SU-DHL-6 (cell line): ENCODE measurements at regions not wholly inside any gene's neighbourhood (a gene's known extent, or its start where the extent isn't known, plus 50 kb on each side); places are given as distances from the start of the nearest gene placed in this dataset.

Experiments used
- H2AFZ ChIP-seq: fragments of 200-600 bp; sonication (generic); 2 replicates; pipeline ENCODE4 v1.6.1; 2014; ENCODE audit warnings: low read depth, mild to moderate bottlenecking, moderate library complexity, mixed read lengths, antibody characterized with exemption, low read length; ENCODE audit not compliant: severe bottlenecking
- H3F3A ChIP-seq: fragments of 200-600 bp; shearing (Covaris generic); 2 replicates; pipeline ENCODE4 v1.6.0; 2016; ENCODE audit warnings: antibody characterized with exemption, mild to moderate bottlenecking; ENCODE audit not compliant: insufficient read depth
- H3K27ac ChIP-seq: fragments of 200-600 bp; sonication (generic); 2 replicates; pipeline ENCODE4 v1.5.1; 2016; ENCODE audit warnings: low read depth, mild to moderate bottlenecking, low read length, moderate library complexity, mixed read lengths
- H3K27me3 ChIP-seq: fragments of 200-600 bp; sonication (generic), shearing (Covaris generic); 2 replicates; pipeline ENCODE4 v1.6.0; 2014; ENCODE audit warnings: mild to moderate bottlenecking, low read length
- H3K36me3 ChIP-seq: fragments of 200-600 bp; sonication (generic); 2 replicates; pipeline ENCODE4 v1.6.1; 2014; ENCODE audit warnings: mild to moderate bottlenecking, low read length, mixed read lengths
- H3K4me2 ChIP-seq: fragments of 300-600, 200-600 bp; shearing (Covaris generic), sonication (generic); 2 replicates; pipeline ENCODE4 v1.6.0; 2014; ENCODE audit warnings: low read length, low read depth, mild to moderate bottlenecking; ENCODE audit not compliant: poor library complexity, severe bottlenecking
- H3K4me3 ChIP-seq: fragments of 200-600 bp; sonication (generic); 2 replicates; pipeline ENCODE4 v1.5.1; 2014; ENCODE audit warnings: antibody characterized with exemption, low read length, mild to moderate bottlenecking, mixed read lengths; ENCODE audit not compliant: insufficient read depth, poor library complexity, severe bottlenecking
- H3K79me2 ChIP-seq: fragments of 200-600 bp; sonication (generic); 2 replicates; pipeline ENCODE4 v1.6.1; 2014; ENCODE audit warnings: mild to moderate bottlenecking, low read length, moderate library complexity; ENCODE audit not compliant: insufficient read depth
- H3K9ac ChIP-seq: fragments of 200-600 bp; sonication (generic); 2 replicates; pipeline ENCODE4 v1.7.0; 2014; ENCODE audit warnings: mild to moderate bottlenecking, low read length
- H3K9me2 ChIP-seq: fragments of 200-600 bp; sonication (generic); replicated peaks from 2 replicates; pipeline ENCODE4 v1.6.1; 2014; ENCODE audit warnings: low read length; ENCODE audit not compliant: insufficient read depth
- H3K9me3 ChIP-seq: fragments of 200-600 bp; sonication (generic); 2 replicates; pipeline ENCODE4 v1.6.1; 2014; ENCODE audit warnings: low read length, mixed read lengths; ENCODE audit not compliant: insufficient read depth
- H4K20me1 ChIP-seq: fragments of 200-600 bp; sonication (generic); 2 replicates; pipeline ENCODE4 v1.6.1; 2014; ENCODE audit warnings: low read depth, mild to moderate bottlenecking, antibody characterized with exemption, low read length, moderate library complexity, mixed read lengths
- EZH2phosphoT487 ChIP-seq: fragments of 200-600 bp; sonication (generic), shearing (Covaris generic); conservative IDR thresholded peaks from 2 replicates; pipeline ENCODE4 v1.6.1; 2018; ENCODE audit warnings: mild to moderate bottlenecking, antibody characterized with exemption, low read length, moderate library complexity, mixed read lengths
- TF ChIP-seq, protein P1 (sequence below): fragments of 200-600 bp; sonication (generic); IDR thresholded peaks from one replicate; pipeline ENCODE4 v1.5.1; 2017; ENCODE audit warnings: antibody characterized with exemption, mild to moderate bottlenecking, low read length, moderate library complexity; ENCODE audit not compliant: insufficient read depth, poor library complexity, severe bottlenecking

DNA sequence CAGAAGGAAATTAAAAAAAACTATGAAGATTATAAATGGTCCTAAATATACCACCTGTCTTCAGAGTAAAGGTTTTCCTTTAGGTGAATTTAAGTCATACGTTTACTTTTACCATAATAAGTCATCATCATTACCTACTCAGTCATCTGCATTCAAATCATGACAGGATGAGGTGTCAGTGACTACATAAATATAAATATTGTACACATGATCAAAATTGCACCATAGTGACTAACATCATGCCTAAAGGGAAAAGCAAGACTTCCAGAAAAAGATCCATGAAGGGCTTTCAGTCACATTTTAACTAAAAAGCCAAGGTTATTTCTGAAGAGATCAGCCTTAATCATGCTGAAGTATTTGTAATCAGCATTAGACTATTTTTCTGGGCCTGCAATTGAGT, 759.9 kb upstream of the FLRT2 start:
- Histone ChIP-seq H3K4me3 (no peak overlapping the region), H3K9ac (no peak overlapping the region), H3K27me3 (no peaks in the 10 kb centered on the region), H3K9me2 (no peaks in the 10 kb centered on the region), H3K9me3 (no peaks in the 10 kb centered on the region), H3K27ac (no peak overlapping the region), H3K4me2 (no peak overlapping the region), H3K79me2 (no peaks in the 10 kb centered on the region), H2AFZ (no peak overlapping the region), H3F3A (no peaks in the 10 kb centered on the region), H4K20me1 (no peaks in the 10 kb centered on the region), H3K36me3 (no peaks in the 10 kb centered on the region)
- no peak for TF ChIP-seq EZH2phosphoT487
- TF ChIP-seq, protein P1, sequence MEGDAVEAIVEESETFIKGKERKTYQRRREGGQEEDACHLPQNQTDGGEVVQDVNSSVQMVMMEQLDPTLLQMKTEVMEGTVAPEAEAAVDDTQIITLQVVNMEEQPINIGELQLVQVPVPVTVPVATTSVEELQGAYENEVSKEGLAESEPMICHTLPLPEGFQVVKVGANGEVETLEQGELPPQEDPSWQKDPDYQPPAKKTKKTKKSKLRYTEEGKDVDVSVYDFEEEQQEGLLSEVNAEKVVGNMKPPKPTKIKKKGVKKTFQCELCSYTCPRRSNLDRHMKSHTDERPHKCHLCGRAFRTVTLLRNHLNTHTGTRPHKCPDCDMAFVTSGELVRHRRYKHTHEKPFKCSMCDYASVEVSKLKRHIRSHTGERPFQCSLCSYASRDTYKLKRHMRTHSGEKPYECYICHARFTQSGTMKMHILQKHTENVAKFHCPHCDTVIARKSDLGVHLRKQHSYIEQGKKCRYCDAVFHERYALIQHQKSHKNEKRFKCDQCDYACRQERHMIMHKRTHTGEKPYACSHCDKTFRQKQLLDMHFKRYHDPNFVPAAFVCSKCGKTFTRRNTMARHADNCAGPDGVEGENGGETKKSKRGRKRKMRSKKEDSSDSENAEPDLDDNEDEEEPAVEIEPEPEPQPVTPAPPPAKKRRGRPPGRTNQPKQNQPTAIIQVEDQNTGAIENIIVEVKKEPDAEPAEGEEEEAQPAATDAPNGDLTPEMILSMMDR = no peak

GRCh38 chr14:84777356-84777755, 752.6 kb upstream of the FLRT2 start:
- no peaks in the 10 kb centered on the region for H3K79me2 ChIP-seq
- H3K27ac ChIP-seq = no peak overlapping the region
- no peak overlapping the region for H3K4me3 ChIP-seq
- no peaks in the 10 kb centered on the region for H3F3A ChIP-seq
- H3K9ac ChIP-seq = no peak overlapping the region
- no peak overlapping the region for H3K4me2 ChIP-seq
- H2AFZ ChIP-seq = no peak overlapping the region
- H3K9me3 ChIP-seq = no peaks in the 10 kb centered on the region
- H3K36me3 ChIP-seq = no peaks in the 10 kb centered on the region
- H3K9me2 ChIP-seq = no peaks in the 10 kb centered on the region
- TF ChIP-seq, protein P1 = no peak
- TF ChIP-seq EZH2phosphoT487 = no peak
- H4K20me1 ChIP-seq = no peaks in the 10 kb centered on the region
- H3K27me3 ChIP-seq = no peaks in the 10 kb centered on the region

- Histone ChIP-seq H3K36me3 (no peaks in the 10 kb centered on the region), H3K9me2 (no peaks in the 10 kb centered on the region), H3K79me2 (no peaks in the 10 kb centered on the region), H3K4me2 (no peak overlapping the region), H3K4me3 (no peak overlapping the region), H3K27me3 (no peaks in the 10 kb centered on the region), H3K27ac (no peak overlapping the region), H3K9ac (no peak overlapping the region), H4K20me1 (no peaks in the 10 kb centered on the region), H3K9me3 (no peaks in the 10 kb centered on the region), H3F3A (no peaks in the 10 kb centered on the region), H2AFZ (no peak overlapping the region)
- TF ChIP-seq EZH2phosphoT487 = no peak
- TF ChIP-seq, protein P1 = no peak
These were observed 747.0 kb upstream of the FLRT2 start for GRCh38 chr14:84782902-84783301.
